G401.6 (cell line): ENCODE measurements at regions not wholly inside any gene's neighbourhood (a gene's known extent, or its start where the extent isn't known, plus 50 kb on each side); places are given as distances from the start of the nearest gene placed in this dataset.
A peak's percentile ranks its signal among the peaks of the same experiment; 100 is the strongest.
"Not testable (repeated sequence)": the region's sequence is repeated elsewhere in the genome, so short reads cannot be mapped to it uniquely, and the experiment has no call there.

ENCODE experiments used
- FAIRE-seq: peaks from 2 replicates; lab custom pipeline; 2012; peaks lifted over from hg19 to GRCh38; lab: Jason Lieb, UNC

- peak; percentile 80 for FAIRE-seq
These were observed 597.9 kb upstream of the ADAMTS5 start for GRCh38 chr21:27564684-27565301.

DNA sequence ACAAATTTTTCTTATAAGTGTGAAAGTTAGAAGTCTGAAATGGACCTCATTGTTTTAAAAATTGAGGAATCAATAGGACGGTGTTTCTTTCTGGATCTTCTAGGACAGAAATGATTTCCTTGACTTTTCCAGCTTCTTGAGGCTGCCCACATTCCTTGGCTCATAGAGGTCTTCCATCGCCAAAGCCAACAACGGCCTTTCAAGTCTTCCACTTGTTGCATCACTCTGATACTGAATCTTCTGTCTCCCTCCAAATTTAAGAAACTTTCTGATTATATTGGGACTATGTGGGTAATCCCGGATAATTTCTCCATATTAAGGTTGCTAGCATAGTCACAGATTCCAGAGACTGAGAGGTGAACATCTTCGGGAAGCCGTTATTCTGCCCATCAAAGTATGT, 595.4 kb upstream of the ADAMTS5 start:
- no peak for FAIRE-seq

- no peak for FAIRE-seq
These were observed 594.2 kb upstream of the ADAMTS5 start for GRCh38 chr21:27561116-27561515.

DNA sequence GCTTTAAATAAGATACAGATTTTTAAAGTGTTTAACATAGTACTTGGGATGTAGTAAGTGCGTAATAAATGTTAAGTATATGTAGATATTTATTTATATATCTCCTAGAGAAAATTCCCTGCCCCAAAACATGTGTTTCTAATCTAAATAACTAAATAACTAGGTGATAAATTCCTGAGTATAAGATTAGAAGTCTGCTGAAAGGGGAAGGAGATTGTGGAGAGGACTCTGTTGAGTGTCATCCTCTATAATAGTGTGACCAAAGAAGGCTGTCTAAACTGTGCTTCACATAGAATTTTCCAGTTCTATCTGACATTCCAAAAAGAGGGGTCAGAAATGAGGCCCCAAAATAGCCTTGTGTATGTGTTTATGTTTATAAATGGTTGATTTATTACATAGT, 590.5 kb upstream of the ADAMTS5 start:
- FAIRE-seq = no peak

- no peak for FAIRE-seq
These were observed 589.1 kb upstream of the ADAMTS5 start for GRCh38 chr21:27555996-27556395.

- no peak for FAIRE-seq
These were observed 583.4 kb upstream of the ADAMTS5 start for GRCh38 chr21:27550287-27550686.

DNA sequence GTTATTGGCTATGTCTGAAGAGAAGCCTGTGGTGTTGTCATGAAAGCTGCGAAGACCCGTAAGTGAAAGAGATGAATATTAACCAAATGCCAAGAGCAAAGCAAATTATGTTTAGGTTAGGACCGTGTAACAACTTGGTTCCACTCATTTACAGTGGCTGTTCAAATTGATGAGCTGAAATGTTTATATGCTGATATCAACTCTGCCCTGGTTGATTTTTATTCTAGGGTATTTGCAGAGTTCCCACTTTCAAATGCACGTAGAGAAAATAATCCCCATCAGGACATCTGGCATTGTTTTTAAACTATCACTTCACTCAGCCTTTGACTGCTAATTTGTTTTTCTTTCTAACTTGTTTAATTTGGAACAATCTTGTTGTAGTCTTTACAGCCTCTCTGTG, 581.6 kb upstream of the ADAMTS5 start:
- no peak for FAIRE-seq

- FAIRE-seq = no peak
These were observed 579.0 kb upstream of the ADAMTS5 start for GRCh38 chr21:27545754-27546349.

DNA sequence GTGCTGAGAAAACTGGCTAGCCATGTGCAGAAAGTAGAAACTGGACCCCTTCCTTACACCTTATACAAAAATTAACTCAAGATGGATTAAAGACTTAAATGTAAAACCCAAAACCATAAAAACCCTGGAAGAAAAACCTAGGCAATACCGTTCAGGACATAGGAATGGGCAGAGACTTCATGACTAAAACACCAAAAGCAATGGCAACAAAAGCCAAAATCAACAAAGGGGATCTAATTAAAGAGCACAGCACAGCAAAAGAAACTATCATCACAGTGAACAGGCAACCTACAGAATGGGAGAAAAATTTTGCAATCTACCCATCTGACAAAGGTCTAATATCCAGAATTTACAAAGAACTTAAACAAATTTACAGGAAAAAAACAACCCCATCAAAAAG, 575.2 kb upstream of the ADAMTS5 start:
- not testable (repeated sequence) for FAIRE-seq

GRCh38 chr21:27536319-27536718, 569.4 kb upstream of the ADAMTS5 start:
- no peak for FAIRE-seq

- no peak for FAIRE-seq
These were observed 568.3 kb upstream of the ADAMTS5 start for GRCh38 chr21:27535188-27535587.

DNA sequence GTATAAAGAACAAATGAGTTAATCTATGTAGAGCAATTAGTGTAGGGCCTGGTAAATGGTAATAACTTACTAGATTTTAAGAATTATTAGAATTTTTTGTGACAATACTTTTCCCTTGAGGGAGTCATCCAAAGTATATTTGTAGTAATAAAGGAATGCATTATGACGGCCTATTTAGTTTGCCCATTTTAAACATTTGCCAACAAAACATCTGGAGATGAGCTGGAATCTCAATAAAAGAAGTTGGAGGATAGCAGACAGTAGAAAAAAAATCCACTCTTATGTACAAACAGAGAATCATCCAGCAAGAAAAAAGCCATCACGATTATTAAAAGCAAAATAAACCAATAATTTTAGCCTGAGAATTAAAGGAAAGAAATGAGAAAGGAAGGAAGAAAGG, 567.3 kb upstream of the ADAMTS5 start:
- no peak for FAIRE-seq

GRCh38 chr21:27532076-27532475, 565.2 kb upstream of the ADAMTS5 start:
- FAIRE-seq = no peak

- FAIRE-seq = no peak
These were observed 561.8 kb upstream of the ADAMTS5 start for GRCh38 chr21:27528697-27529096.

GRCh38 chr21:27526451-27526850, 559.6 kb upstream of the ADAMTS5 start:
- FAIRE-seq = no peak

DNA sequence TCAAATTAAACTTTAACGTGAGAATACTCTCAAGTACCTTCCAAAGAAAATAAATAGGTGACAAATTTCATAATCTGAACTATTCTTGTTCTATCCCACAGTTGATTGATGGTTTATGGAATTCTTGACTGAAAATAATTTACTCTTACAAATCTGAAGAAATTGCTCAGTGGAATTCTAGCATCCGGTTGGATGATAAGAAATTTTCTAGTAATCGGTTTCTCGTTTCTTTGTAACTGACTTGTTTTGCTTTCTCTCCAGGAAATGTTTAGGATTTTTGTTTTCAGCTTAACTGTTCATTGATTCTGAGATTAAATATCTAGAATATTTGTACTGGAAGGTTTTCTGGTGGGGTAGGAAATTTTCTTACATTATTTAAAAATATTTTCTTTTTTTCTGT, 558.9 kb upstream of the ADAMTS5 start:
- FAIRE-seq = no peak

DNA sequence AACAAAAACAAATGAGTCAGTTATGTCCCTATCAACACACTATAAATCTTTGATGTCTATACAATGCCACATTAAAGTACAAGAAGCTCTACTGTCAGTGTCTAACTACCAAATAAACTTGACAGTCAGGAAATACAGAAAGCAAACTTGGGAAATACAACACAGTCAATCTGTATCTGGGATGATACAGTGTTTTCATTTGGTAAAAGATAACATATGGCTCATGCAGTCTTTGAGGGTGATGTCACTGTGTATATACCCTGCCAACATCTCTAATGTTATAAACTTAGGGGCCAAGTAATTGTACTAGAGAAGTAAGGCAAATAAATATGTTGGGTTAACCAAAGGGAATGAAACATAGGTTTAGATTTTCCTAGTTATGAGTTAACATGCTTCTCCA, 552.5 kb upstream of the ADAMTS5 start:
- FAIRE-seq = no peak

- FAIRE-seq = not testable (repeated sequence)
These were observed 550.3 kb upstream of the ADAMTS5 start for GRCh38 chr21:27517177-27517576.

DNA sequence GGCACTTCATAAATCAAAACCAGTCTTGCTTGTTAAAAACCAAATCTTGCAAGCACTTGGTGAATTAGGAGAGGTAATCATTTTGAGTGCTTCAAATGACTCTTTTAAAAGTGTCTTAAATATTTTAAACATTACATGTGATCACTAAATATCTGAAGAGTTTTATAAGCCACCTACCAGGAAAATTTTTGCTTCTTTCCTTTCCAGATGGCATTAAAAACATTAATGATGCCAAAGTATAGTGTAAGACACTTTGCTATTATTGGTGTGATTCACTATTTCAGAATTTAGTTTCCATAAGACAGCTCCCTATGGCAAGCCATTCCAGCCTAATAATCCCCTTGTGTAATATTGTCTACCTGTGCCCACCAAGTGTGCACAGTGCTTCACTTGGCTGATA, 548.8 kb upstream of the ADAMTS5 start:
- no peak for FAIRE-seq

- no peak for FAIRE-seq
These were observed 546.9 kb upstream of the ADAMTS5 start for GRCh38 chr21:27513825-27514224.

- FAIRE-seq = no peak
These were observed 546.1 kb upstream of the ADAMTS5 start for GRCh38 chr21:27513016-27513415.

DNA sequence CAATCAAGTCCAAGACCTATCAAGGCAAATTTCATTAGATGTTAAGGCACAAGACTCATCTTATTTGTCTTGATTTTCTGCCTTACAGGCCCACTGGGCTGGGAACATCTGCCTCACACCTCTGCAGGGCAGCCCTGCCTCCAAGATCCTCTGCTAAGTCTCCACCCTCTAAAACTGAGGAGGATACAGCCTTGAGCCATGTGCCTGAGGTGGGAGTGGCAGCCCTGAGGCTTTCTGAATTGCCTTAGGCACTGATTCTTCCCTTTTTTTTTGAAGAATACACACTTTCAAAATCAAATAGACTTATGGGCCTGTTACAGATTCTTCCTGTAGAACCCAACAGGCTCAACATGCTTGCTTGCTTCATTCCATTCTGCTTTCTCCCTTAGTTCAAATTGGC, 544.3 kb upstream of the ADAMTS5 start:
- no peak for FAIRE-seq

GRCh38 chr21:27507695-27508094, 540.8 kb upstream of the ADAMTS5 start:
- FAIRE-seq = no peak

GRCh38 chr21:27505516-27505915, 538.6 kb upstream of the ADAMTS5 start:
- FAIRE-seq = no peak

GRCh38 chr21:27502801-27503200, 535.9 kb upstream of the ADAMTS5 start:
- FAIRE-seq = no peak
